ENCODE measurements at regions not wholly inside any gene's neighbourhood (a gene's known extent, or its start where the extent isn't known, plus 50 kb on each side); places are given as distances from the start of the nearest gene placed in this dataset.

GRCh38 chr10:58993480-58994221 lies 182.8 kb upstream of the PHYHIPL start:
- H2AFZ ChIP-seq (ENCODE audit: control insufficient read depth, low read depth, low read length): peak overlapping the region; percentile 4; the same call in 1 of the 2 replicates
- ChIA-PET POLR2A (interaction anchor here (0.9 to 2.5 kb wide), 9 partner anchors 8 to 112 kb away, joined by 3 to 11 read pairs (median 4); no protein-coding TSS in a partner anchor), CTCF (interaction anchor here (0.5 to 4.0 kb wide), 14 partner anchors 8 to 630 kb away, joined by 3 to 21 read pairs (median 8); no protein-coding TSS in a partner anchor), SMC1A (ENCODE audit: uncharacterized antibody, unreplicated experiment) (interaction anchor here (0.8 to 8.8 kb wide), 20 partner anchors 8 to 131 kb away, joined by 3 to 222 read pairs (median 13); no protein-coding TSS in a partner anchor), RAD21 (ENCODE audit: unreplicated experiment) (interaction anchor here (0.9 to 14.1 kb wide), 19 partner anchors 9 to 189 kb away, joined by 3 to 223 read pairs (median 10); no protein-coding TSS in a partner anchor)
- H3K9me3 ChIP-seq (replicated peaks; ENCODE audit: control insufficient read depth, insufficient read depth, low read length): peaks cover 8% of the 10 kb centered on the region
- H3K27me3 ChIP-seq (replicated peaks in 1 of 2; ENCODE audit: control insufficient read depth in 2 of 2, insufficient read depth in 2 of 2, low read length in 1 of 2): no peaks in the 10 kb centered on the region
- ATAC-seq (peak; percentile 88), FAIRE-seq (peak; percentile 80), DNase-seq (ENCODE audit: low read depth, low spot score) (peak; percentile 63)
- H3K4me2 ChIP-seq (ENCODE audit: control insufficient read depth, insufficient read depth): 0 out of 2 replicates have a peak overlapping the region, but pooled peaks have one; percentile 19
- no peak overlapping the region for H3K4me3 ChIP-seq
- H3K27ac ChIP-seq (ENCODE audit: control insufficient read depth, insufficient read depth): peak overlapping the region; percentile 31; the same call in 1 of the 2 replicates
- no TSS peak for BruUV-seq (replicated peaks)
- peaks cover 38% of the 10 kb centered on the region for H3K4me1 ChIP-seq (ENCODE audit: control insufficient read depth, insufficient read depth, low read length)
- H3K9ac ChIP-seq (ENCODE audit: control insufficient read depth, insufficient read depth, low read length): no peak overlapping the region
- in situ Hi-C loops (cut with MboI) (no loop called here), intact Hi-C loops (cut with micrococcal nuclease; ENCODE audit: unreplicated experiment) (loop anchor here (1.0 to 2.0 kb wide), 2 partner anchors 55 to 113 kb away; no protein-coding TSS in a partner anchor)
- H4K20me1 ChIP-seq (ENCODE audit: control insufficient read depth, insufficient read depth): no peaks in the 10 kb centered on the region
- no peaks in the 10 kb centered on the region for H3K79me2 ChIP-seq (ENCODE audit: control insufficient read depth, insufficient read depth, low read length)
- 0% methylated on average over 7 of the region's 7 CpGs for WGBS (ENCODE audit: insufficient coverage, insufficient replicate concordance, low lambda C conversion rate, missing lambda C conversion rate)
- no peaks in the 10 kb centered on the region for H3K36me3 ChIP-seq (ENCODE audit: control insufficient read depth in 2 of 2, insufficient read depth in 2 of 2, low read length in 1 of 2)
- TF ChIP-seq RAD21 (IDR thresholded peaks at IDR 0.05; ENCODE audit: insufficient read depth, low read depth, low read length): peak; percentile 19; the same call in 1 of the 2 replicates
- no peak for TF ChIP-seq NRF1 (conservative IDR thresholded peaks at IDR 0.05; ENCODE audit: low read depth, low read length)
- no peak for TF ChIP-seq NKRF (conservative IDR thresholded peaks at IDR 0.05)
- TF ChIP-seq ZBTB40 (IDR thresholded peaks at IDR 0.05; ENCODE audit: borderline replicate concordance): no peak
- TF ChIP-seq RELB (IDR thresholded peaks at IDR 0.05; ENCODE audit: low read depth): peak; percentile 55; the same call in 1 of the 2 replicates
- TF ChIP-seq SMAD1 (IDR thresholded peaks at IDR 0.05; ENCODE audit: low read depth, partially characterized antibody): no peak
- no peak for TF ChIP-seq ETV6 (conservative IDR thresholded peaks at IDR 0.05 in 1 of 2, IDR thresholded peaks at IDR 0.05 in 1 of 2; ENCODE audit: borderline replicate concordance in 1 of 2, low read depth in 1 of 2)
- TF ChIP-seq FOS (IDR thresholded peaks at IDR 0.05; ENCODE audit: borderline replicate concordance, extremely low read depth, insufficient read length): no peak
- TF ChIP-seq CREM (IDR thresholded peaks at IDR 0.05; ENCODE audit: low read depth): peak; percentile 75
- no peak for TF ChIP-seq MAX (IDR thresholded peaks at IDR 0.05; ENCODE audit: low read depth, low read length)
- no peak for TF ChIP-seq NFXL1 (IDR thresholded peaks at IDR 0.05; ENCODE audit: borderline replicate concordance)
- no peak for TF ChIP-seq RB1 (IDR thresholded peaks at IDR 0.05; ENCODE audit: borderline replicate concordance)

All from GM12878 (cell line).